ENCODE measurements at regions not wholly inside any gene's neighbourhood (a gene's known extent, or its start where the extent isn't known, plus 50 kb on each side); places are given as distances from the start of the nearest gene placed in this dataset.

DNA sequence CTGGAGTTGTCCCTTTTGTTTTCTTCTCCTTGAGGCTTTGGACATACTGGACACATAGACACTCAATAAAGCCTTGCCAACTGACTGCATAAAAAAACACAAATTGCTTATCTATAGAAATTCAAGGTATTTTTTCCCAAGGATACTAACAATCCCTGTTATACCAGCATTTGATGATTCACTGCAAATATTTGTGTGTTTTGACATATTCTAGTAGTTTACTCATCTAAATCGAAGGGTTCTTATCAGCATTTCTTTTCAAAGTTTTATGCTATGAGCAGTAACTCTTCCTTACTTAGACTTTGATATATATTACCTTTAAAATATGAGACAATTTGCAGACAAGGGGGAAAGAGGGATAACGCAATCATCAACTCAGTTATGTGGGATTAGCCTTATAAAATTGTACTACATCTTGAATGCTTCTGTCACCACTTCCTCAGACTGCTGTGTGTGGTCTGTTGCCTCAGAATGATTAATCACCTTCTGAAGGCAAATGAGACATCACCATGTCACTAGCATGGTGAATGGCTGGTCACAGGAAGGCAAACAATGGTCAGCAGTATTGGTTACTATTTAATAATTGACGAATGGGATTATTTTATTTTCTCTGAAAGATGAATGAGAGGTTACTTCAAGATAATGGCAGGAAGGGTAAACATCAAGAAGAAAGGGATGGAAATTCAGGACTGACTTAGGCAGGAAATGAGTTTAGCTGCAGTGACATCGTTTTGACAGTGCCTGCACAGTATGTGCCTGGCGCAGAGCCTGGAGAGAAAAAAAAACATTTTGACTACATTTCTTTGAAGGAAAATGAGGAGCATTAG is 544.3 kb upstream of the CNKSR2 start:
- CTCF ChIA-PET (ENCODE audit: unreplicated experiment) = no interaction called here
- H3K36me3 ChIP-seq (ENCODE audit: insufficient read depth, low read length) = no peaks in the 10 kb centered on the region
- H2AFZ ChIP-seq (ENCODE audit: low read length) = no peak overlapping the region
- H3K79me2 ChIP-seq (ENCODE audit: insufficient read depth, low read depth, low read length) = no peaks in the 10 kb centered on the region
- BruUV-seq (replicated peaks) = no TSS peak
- POLR2A ChIA-PET = no interaction called here
- no peak overlapping the region for H3K4me2 ChIP-seq (ENCODE audit: low read length)
- intact Hi-C loops (cut with micrococcal nuclease; ENCODE audit: unreplicated experiment) = no loop called here
- H3K9me2 ChIP-seq (ENCODE audit: insufficient read depth, low read length) = no peaks in the 10 kb centered on the region
- H3K4me3 ChIP-seq (ENCODE audit: low read depth, low read length, poor library complexity, severe bottlenecking) = no peak overlapping the region
- H3K27ac ChIP-seq (ENCODE audit: low read depth, low read length, poor library complexity, severe bottlenecking) = no peak overlapping the region
- no peaks in the 10 kb centered on the region for H4K20me1 ChIP-seq (ENCODE audit: insufficient read depth, low read length)
- H3K9me3 ChIP-seq (ENCODE audit: low read length) = no peaks in the 10 kb centered on the region
- DNase-seq (ENCODE audit: low spot score) = no peak
- H3K4me1 ChIP-seq (ENCODE audit: insufficient read depth, low read length, poor library complexity, severe bottlenecking) = no peaks in the 10 kb centered on the region
- TF ChIP-seq, protein P1, sequence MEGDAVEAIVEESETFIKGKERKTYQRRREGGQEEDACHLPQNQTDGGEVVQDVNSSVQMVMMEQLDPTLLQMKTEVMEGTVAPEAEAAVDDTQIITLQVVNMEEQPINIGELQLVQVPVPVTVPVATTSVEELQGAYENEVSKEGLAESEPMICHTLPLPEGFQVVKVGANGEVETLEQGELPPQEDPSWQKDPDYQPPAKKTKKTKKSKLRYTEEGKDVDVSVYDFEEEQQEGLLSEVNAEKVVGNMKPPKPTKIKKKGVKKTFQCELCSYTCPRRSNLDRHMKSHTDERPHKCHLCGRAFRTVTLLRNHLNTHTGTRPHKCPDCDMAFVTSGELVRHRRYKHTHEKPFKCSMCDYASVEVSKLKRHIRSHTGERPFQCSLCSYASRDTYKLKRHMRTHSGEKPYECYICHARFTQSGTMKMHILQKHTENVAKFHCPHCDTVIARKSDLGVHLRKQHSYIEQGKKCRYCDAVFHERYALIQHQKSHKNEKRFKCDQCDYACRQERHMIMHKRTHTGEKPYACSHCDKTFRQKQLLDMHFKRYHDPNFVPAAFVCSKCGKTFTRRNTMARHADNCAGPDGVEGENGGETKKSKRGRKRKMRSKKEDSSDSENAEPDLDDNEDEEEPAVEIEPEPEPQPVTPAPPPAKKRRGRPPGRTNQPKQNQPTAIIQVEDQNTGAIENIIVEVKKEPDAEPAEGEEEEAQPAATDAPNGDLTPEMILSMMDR (conservative IDR thresholded peaks at IDR 0.05; ENCODE audit: low read length) = no peak
- no peak for TF ChIP-seq EZH2phosphoT487 (IDR thresholded peaks at IDR 0.05; ENCODE audit: borderline replicate concordance, low read depth, low read length)

DNA sequence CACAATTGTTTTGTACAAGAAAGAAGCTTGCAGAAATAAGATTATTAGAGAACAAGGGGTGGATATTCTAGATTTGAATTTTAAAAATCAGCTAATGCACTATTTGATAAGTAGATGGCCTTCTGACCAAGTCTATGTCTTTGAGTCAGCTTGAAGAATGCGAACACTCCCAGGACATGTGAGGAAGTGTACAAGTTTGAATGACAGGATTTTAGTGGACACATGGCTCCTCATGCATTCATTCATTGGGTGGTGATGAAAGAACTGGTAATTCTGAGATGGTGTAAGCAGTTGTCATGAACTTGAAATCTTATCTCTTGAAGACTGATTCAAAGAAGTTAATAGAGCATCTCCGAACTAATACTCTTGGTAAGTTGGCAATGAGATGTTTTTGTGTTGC is 548.2 kb upstream of the CNKSR2 start:
- no peak overlapping the region for H3K27ac ChIP-seq (ENCODE audit: low read depth, low read length, poor library complexity, severe bottlenecking)
- no peak overlapping the region for H2AFZ ChIP-seq (ENCODE audit: low read length)
- H3K4me2 ChIP-seq (ENCODE audit: low read length) = no peak overlapping the region
- no peaks in the 10 kb centered on the region for H4K20me1 ChIP-seq (ENCODE audit: insufficient read depth, low read length)
- H3K9me2 ChIP-seq (ENCODE audit: insufficient read depth, low read length) = no peaks in the 10 kb centered on the region
- no peak for DNase-seq (ENCODE audit: low spot score)
- BruUV-seq (replicated peaks) = no TSS peak
- H3K79me2 ChIP-seq (ENCODE audit: insufficient read depth, low read depth, low read length) = no peaks in the 10 kb centered on the region
- intact Hi-C loops (cut with micrococcal nuclease; ENCODE audit: unreplicated experiment) = no loop called here
- H3K4me3 ChIP-seq (ENCODE audit: low read depth, low read length, poor library complexity, severe bottlenecking) = no peak overlapping the region
- no peaks in the 10 kb centered on the region for H3K9me3 ChIP-seq (ENCODE audit: low read length)
- no peaks in the 10 kb centered on the region for H3K36me3 ChIP-seq (ENCODE audit: insufficient read depth, low read length)
- ChIA-PET POLR2A (no interaction called here), CTCF (ENCODE audit: unreplicated experiment) (no interaction called here)
- no peak for TF ChIP-seq EZH2phosphoT487 (IDR thresholded peaks at IDR 0.05; ENCODE audit: borderline replicate concordance, low read depth, low read length)
- TF ChIP-seq, protein P1 (conservative IDR thresholded peaks at IDR 0.05; ENCODE audit: low read length) = no peak
- no peaks in the 10 kb centered on the region for H3K4me1 ChIP-seq (ENCODE audit: insufficient read depth, low read length, poor library complexity, severe bottlenecking)

DNA sequence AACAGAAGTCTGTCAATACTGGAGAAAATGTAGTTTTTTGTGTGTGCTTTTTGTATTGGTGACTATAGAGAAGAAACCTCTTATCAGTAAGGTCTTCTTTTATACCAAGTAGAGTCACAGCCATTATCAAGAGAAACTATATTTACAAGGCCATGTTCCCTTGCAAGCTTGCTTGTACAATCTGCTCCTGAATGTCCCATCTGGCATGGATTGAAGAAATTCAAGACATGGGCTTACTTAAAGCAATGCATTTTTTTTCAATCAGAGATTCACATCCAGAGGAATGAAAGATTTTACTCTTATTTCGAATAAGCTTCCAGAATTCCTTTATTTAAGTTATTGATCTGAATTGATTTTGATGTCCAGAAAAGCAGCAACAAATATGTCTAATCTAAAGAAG is 537.3 kb upstream of the RPS6KA3 start:
- BruUV-seq (replicated peaks) = no TSS peak
- intact Hi-C loops (cut with micrococcal nuclease; ENCODE audit: unreplicated experiment) = no loop called here
- no peaks in the 10 kb centered on the region for H3K79me2 ChIP-seq (ENCODE audit: insufficient read depth, low read depth, low read length)
- no peak for TF ChIP-seq EZH2phosphoT487 (IDR thresholded peaks at IDR 0.05; ENCODE audit: borderline replicate concordance, low read depth, low read length)
- TF ChIP-seq, protein P1 (conservative IDR thresholded peaks at IDR 0.05; ENCODE audit: low read length) = no peak
- no peak overlapping the region for H3K4me2 ChIP-seq (ENCODE audit: low read length)
- ChIA-PET POLR2A (no interaction called here), CTCF (ENCODE audit: unreplicated experiment) (no interaction called here)
- no peaks in the 10 kb centered on the region for H3K36me3 ChIP-seq (ENCODE audit: insufficient read depth, low read length)
- H3K9me3 ChIP-seq (ENCODE audit: low read length) = no peaks in the 10 kb centered on the region
- no peak overlapping the region for H2AFZ ChIP-seq (ENCODE audit: low read length)
- no peaks in the 10 kb centered on the region for H3K4me1 ChIP-seq (ENCODE audit: insufficient read depth, low read length, poor library complexity, severe bottlenecking)
- no peaks in the 10 kb centered on the region for H4K20me1 ChIP-seq (ENCODE audit: insufficient read depth, low read length)
- no peaks in the 10 kb centered on the region for H3K9me2 ChIP-seq (ENCODE audit: insufficient read depth, low read length)
- DNase-seq (ENCODE audit: low spot score) = no peak
- no peak overlapping the region for H3K4me3 ChIP-seq (ENCODE audit: low read depth, low read length, poor library complexity, severe bottlenecking)
- H3K27ac ChIP-seq (ENCODE audit: low read depth, low read length, poor library complexity, severe bottlenecking) = no peak overlapping the region
